Aorta (tissue), 5 donors: ENCODE measurements at regions not wholly inside any gene's neighbourhood (a gene's known extent, or its start where the extent isn't known, plus 50 kb on each side); places are given as distances from the start of the nearest gene placed in this dataset.

Experiments
- ATAC-seq: fragments of 200-7000 bp; cut with Tn5 transposase; one replicate; pipeline ENCODE4 v1.9.1; 2022; ENCODE audit warnings: moderate library complexity; ENCODE audit not compliant: low FRiP score
- DNase-seq, 2 donors: peaks; one replicate each; pipeline ENCODE4 v3.0.0-alpha.2; 2020
- H3K27ac ChIP-seq, 2 donors: one replicate each; pipeline ENCODE4 v1.5.1; 2013; ENCODE audit warnings: low read length in 2 of 2, mild to moderate bottlenecking in 2 of 2, moderate library complexity in 2 of 2, control low read depth in 1 of 2, inconsistent platforms in 1 of 2, low read depth in 1 of 2
- H3K27me3 ChIP-seq, 2 donors: one replicate each; pipeline ENCODE4 v1.6.1; 2013; ENCODE audit warnings: control low read depth in 1 of 2, low read length in 1 of 2, mild to moderate bottlenecking in 1 of 2, moderate library complexity in 1 of 2; ENCODE audit not compliant: insufficient read depth in 2 of 2, control insufficient read depth in 1 of 2
- H3K36me3 ChIP-seq, 2 donors: one replicate each; pipeline ENCODE4 v1.6.1; 2013; ENCODE audit warnings: control low read depth in 1 of 2, low read length in 1 of 2, mild to moderate bottlenecking in 1 of 2; ENCODE audit not compliant: insufficient read depth in 2 of 2, control insufficient read depth in 1 of 2
- H3K4me1 ChIP-seq, 2 donors: one replicate each; pipeline ENCODE4 v1.6.1; 2013; ENCODE audit warnings: low read length in 2 of 2, control low read depth in 1 of 2, mild to moderate bottlenecking in 1 of 2, moderate library complexity in 1 of 2; ENCODE audit not compliant: insufficient read depth in 2 of 2, control insufficient read depth in 1 of 2
- H3K4me3 ChIP-seq, 2 donors: one replicate each; pipeline ENCODE4 v1.5.1; 2013; ENCODE audit warnings: low read length in 2 of 2, control low read depth in 1 of 2, mild to moderate bottlenecking in 1 of 2
- H3K9me3 ChIP-seq: one replicate; pipeline ENCODE4 v1.6.1; 2013; ENCODE audit warnings: mild to moderate bottlenecking, low read length; ENCODE audit not compliant: control insufficient read depth
- WGBS, 2 donors: extraction: QIAGEN DNeasy Blood & Tissue Kit; methylation state at CpG; one replicate each; pipeline ENCODE4 v1.1.7; 2013; 5-methylcytosine and 5-hydroxymethylcytosine counted together
- intact Hi-C, 2 donors: fragments of 100-400 bp; cut with DNase I; formaldehyde crosslinking; loops; one replicate each; pipeline versions ENCODE4 v1.14.2 to v1.15.0; 2022
- donor health status: healthy with polysubstance abuse.
- donor health status: Bipolar disorder and iron deficiency.
- donor health status: DM: no; HTN: no; CAD: no.
- donor health status: DM: no; HTN: no; CAD: no.
- donor health status: DM: yes; HTN: yes; CAD: no.

DNA sequence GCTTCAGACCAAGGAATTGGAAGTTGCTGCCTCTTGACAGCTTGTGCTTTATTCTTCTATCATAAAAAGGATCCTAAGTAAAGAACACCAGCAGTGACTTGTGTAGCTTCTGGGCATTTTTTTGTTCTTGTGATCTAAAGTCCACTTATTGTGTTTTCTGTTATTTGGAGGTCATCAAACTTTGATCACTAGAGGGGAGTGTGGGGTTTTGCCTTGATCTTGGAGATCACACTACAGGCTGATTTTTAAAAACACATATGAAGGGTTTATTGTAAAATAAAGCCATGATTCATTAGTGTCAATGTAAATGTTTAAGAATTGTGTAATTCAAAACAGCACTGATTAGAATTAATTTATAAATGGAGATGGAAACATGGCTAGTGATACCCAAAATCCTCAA is 328.7 kb upstream of the EDNRB start:
- Histone ChIP-seq H3K27ac (no peak overlapping the region), H3K9me3 (no peaks in the 10 kb centered on the region), H3K27me3 (no peaks in the 10 kb centered on the region), H3K36me3 (no peaks in the 10 kb centered on the region), H3K4me1 (no peaks in the 10 kb centered on the region), H3K4me3 (no peak overlapping the region)
- DNase-seq (no peak), ATAC-seq (no peak)
- intact Hi-C loops: no loop called here

DNA sequence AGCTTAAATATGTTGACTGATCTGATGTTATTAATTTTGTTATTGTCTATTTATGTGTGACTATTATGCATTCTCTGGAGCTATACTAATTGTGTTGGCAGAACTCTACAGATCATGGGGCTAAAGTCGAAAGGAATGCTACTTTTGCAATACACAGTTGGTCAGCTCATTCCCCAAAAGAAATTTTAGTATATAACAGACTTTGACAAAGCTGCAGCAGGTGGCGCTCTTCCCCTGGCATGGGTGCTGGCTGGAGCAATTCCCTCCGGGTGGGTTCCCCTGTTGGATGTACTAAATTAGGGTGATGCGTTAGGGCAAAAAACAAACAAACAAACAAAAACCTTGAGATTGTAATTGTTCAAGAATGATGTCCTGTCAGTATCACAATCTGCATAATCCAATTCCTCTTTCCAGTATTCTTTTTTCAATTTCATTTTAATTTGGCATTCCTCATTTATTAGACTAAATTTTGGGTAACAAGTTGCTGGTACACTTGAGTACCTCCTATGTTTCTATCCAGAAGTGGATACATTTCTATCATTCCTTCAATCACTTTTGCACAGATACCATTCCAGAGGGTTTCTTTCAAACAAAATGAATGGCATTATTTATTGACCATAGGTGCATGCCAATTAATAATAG is 322.8 kb upstream of the EDNRB start:
- no peak for ATAC-seq
- Histone ChIP-seq H3K9me3 (no peaks in the 10 kb centered on the region), H3K27ac (no peak overlapping the region), H3K4me1 (no peaks in the 10 kb centered on the region), H3K27me3 (peaks cover 0 to 2% of the 10 kb centered on the region in 2 donors), H3K4me3 (no peak overlapping the region), H3K36me3 (no peaks in the 10 kb centered on the region)
- WGBS, 2 donors: 3 to 5% methylated on average over 4 of the region's 4 CpGs
- intact Hi-C loops: no loop called here
- DNase-seq: no peak

DNA sequence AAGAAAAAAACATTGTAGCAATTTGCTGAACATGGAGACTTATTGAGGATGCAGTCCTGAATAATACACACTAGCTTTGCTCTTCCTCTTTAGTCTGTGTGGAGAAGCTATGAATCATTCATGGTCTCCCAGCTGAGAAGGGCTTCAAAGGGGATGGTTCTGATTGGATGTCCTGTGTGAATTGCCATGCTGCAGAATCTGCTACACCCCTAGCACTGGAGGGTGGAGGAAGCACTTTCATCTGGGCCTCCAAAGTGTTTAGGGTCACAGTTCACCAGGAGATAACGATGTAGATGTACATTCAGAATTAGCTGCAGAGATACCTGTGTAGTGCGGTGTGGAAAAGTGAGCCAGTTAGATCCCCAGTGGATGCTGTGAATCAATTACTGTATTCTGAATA is 321.1 kb upstream of the EDNRB start:
- Histone ChIP-seq H3K36me3 (no peaks in the 10 kb centered on the region), H3K27me3 (peaks cover 0 to 2% of the 10 kb centered on the region in 2 donors), H3K4me3 (no peak overlapping the region), H3K4me1 (no peaks in the 10 kb centered on the region), H3K27ac (no peak overlapping the region), H3K9me3 (no peaks in the 10 kb centered on the region)
- intact Hi-C loops: no loop called here
- 21 to 34% methylated on average over 2 of the region's 2 CpGs for WGBS, 2 donors
- DNase-seq: no peak
- ATAC-seq: no peak

DNA sequence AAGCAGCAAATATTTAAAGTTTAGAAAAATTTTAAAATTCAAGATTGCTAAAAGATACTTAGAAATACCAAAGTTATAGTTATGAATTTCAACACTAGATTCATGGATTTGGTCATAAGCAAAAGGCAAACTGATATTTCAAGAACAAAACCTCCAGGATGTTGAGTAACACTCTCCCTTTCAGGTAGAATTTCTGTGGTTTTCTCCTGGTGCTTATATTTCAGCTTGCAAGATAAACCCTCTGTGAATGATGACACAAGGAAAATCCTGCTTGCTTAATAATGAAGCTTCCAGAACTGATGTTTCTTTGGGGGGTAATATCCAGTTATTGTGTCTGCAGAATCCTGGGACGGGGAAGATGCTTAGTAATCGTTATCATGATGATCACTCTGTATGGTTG is 320.3 kb upstream of the EDNRB start:
- H3K4me3 ChIP-seq: no peak overlapping the region
- intact Hi-C loops: no loop called here
- no peaks in the 10 kb centered on the region for H3K4me1 ChIP-seq
- WGBS, 2 donors: 53 to 58% methylated on average over 2 of the region's 2 CpGs
- ATAC-seq (no peak), DNase-seq (no peak)
- no peaks in the 10 kb centered on the region for H3K9me3 ChIP-seq
- no peak overlapping the region for H3K27ac ChIP-seq
- peaks cover 0 to 2% of the 10 kb centered on the region in 2 donors for H3K27me3 ChIP-seq
- no peaks in the 10 kb centered on the region for H3K36me3 ChIP-seq

DNA sequence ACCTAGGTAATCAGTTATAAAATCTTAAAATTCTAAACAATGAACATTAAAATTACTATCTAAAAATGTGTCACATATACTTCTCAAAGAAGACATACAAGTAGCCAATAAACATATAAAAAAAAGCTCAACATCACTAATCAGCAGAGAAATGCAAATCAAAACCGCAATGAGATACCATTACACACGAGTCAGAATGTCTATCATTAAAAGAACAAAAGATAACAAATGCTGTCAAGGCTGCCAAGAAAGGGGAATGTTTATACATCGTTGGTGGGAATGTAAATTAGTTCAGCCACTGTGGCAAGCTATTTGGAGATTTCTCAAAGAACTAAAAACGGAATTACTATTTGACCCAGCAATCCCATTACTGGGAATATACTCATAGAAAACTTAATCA is 310.3 kb upstream of the EDNRB start:
- no peak overlapping the region for H3K27ac ChIP-seq
- DNase-seq (no peak), ATAC-seq (no peak)
- H3K4me3 ChIP-seq: no peak overlapping the region
- intact Hi-C loops: no loop called here
- no peaks in the 10 kb centered on the region for H3K27me3 ChIP-seq
- 49 to 59% methylated on average over 4 of the region's 4 CpGs for WGBS, 2 donors
- no peaks in the 10 kb centered on the region for H3K9me3 ChIP-seq
- H3K4me1 ChIP-seq: no peaks in the 10 kb centered on the region
- H3K36me3 ChIP-seq: no peaks in the 10 kb centered on the region

DNA sequence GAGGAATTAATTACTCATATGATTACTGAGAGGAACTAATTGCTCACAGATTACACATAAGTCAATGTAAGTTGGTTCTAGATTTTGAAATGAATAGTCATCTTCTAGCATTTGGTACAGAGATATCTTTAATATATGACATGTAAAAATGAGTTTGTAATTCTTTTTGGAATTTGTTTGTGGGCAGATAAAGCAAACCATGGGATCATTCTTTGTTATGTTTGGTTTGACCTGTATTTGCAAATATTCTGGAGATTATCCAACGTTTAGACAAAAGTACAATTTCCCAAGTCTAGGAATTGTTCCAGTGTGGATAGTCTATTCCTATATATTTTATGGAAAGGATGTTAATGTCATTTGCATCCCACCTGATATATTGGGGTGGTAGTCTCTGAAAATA is 309.6 kb upstream of the EDNRB start:
- ATAC-seq (no peak), DNase-seq (no peak)
- intact Hi-C loops: no loop called here
- no peaks in the 10 kb centered on the region for H3K9me3 ChIP-seq
- no peaks in the 10 kb centered on the region for H3K4me1 ChIP-seq
- H3K27me3 ChIP-seq: no peaks in the 10 kb centered on the region
- no peak overlapping the region for H3K4me3 ChIP-seq
- 62 to 69% methylated on average over 1 of the region's 1 CpG for WGBS, 2 donors
- H3K36me3 ChIP-seq: no peaks in the 10 kb centered on the region
- no peak overlapping the region for H3K27ac ChIP-seq

DNA sequence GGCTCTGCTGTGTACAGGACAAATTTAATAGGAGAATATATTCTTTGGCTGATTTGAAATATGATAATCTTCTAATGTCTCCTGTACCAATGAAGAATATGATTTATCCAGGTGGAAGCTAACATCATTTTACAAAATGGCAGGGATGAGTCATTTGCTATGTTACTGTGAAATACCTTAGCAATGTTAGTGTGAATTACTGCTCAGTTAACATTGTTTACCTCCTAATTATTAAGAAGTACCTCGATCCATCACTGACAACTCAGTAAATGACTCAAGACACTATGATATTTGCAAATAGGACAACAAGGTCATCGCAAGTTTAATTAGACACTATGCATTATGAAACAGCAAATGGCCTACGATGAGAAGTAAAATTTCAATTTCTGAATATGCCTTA is 309.1 kb upstream of the EDNRB start:
- H3K36me3 ChIP-seq: no peaks in the 10 kb centered on the region
- intact Hi-C loops: no loop called here
- H3K9me3 ChIP-seq: no peaks in the 10 kb centered on the region
- H3K4me3 ChIP-seq: no peak overlapping the region
- no peaks in the 10 kb centered on the region for H3K27me3 ChIP-seq
- H3K27ac ChIP-seq: no peak overlapping the region
- 85 to 86% methylated on average over 3 of the region's 3 CpGs for WGBS, 2 donors
- no peak for ATAC-seq
- no peak for DNase-seq
- H3K4me1 ChIP-seq: no peaks in the 10 kb centered on the region

DNA sequence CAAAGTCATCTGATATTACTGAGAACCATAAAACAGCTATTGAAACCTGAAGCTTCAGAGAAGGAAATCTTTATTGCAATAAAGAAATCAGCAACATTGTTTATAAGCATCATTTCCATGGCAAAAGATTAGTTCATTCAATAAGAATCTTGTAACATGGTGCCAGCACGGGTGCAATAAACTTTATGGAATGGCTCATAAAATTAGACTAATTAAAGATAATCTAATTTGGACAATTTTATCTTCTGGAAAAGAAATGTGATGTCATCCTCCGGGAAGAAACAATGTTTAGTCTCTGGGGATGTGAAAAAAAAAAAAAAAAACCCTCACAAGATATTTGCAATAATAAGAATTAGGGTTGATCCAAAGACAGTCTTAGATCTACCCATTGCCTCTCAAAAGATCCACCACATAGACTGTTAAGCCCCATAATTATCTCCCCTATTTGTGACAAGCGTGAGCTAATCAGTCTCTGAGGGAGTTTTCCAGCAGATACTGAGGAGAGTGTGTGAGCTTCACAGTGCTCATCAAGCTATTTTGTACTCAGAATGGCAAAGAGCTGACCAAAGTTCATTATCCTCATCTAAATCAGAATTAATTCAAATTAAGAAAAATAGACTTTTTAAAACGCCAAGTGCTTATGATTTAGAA is 297.0 kb upstream of the EDNRB start:
- DNase-seq: no peak
- H3K9me3 ChIP-seq: no peaks in the 10 kb centered on the region
- no peak overlapping the region for H3K27ac ChIP-seq
- H3K36me3 ChIP-seq: no peaks in the 10 kb centered on the region
- H3K27me3 ChIP-seq: no peaks in the 10 kb centered on the region
- no peaks in the 10 kb centered on the region for H3K4me1 ChIP-seq
- 66 to 73% methylated on average over 4 of the region's 4 CpGs for WGBS, 2 donors
- intact Hi-C loops: no loop called here
- ATAC-seq: no peak
- no peak overlapping the region for H3K4me3 ChIP-seq

DNA sequence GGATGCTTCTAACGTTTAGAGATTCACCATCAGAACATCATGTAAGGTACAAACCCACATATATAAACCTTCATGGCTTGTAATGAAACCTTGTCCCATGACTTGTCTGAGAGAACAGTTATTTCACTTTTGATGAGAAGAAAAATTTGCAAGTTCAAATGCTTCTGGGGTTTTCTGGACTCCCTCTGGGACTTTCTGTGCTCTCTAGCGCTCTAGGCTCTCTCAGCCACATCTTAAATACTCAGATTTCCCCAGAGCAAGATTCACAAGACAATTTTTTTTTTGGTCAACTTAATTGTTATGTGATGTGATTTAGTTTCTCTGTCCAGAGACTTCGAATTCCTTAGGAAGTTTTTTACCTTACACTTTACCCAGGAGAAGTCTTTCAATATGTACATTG is 282.8 kb upstream of the EDNRB start:
- H3K9me3 ChIP-seq: no peaks in the 10 kb centered on the region
- ATAC-seq (no peak), DNase-seq (no peak)
- no peaks in the 10 kb centered on the region for H3K36me3 ChIP-seq
- WGBS, 2 donors: 55 to 63% methylated on average over 3 of the region's 3 CpGs
- no peak overlapping the region for H3K27ac ChIP-seq
- intact Hi-C loops: no loop called here
- H3K4me3 ChIP-seq: no peak overlapping the region
- H3K4me1 ChIP-seq: no peaks in the 10 kb centered on the region
- no peaks in the 10 kb centered on the region for H3K27me3 ChIP-seq
